ENCODE measurements at regions not wholly inside any gene's neighbourhood (a gene's known extent, or its start where the extent isn't known, plus 50 kb on each side); places are given as distances from the start of the nearest gene placed in this dataset.
"Not testable (repeated sequence)": the region's sequence is repeated elsewhere in the genome, so short reads cannot be mapped to it uniquely, and the experiment has no call there.

GRCh38 chr10:33930079-33930478 is 595.6 kb upstream of the NRP1 start:
- peaks cover 3% of the 10 kb centered on the region for H3K27me3 Mint-ChIP-seq
- POLR2A ChIA-PET = no interaction called here
- no peaks in the 10 kb centered on the region for H3K9me3 Mint-ChIP-seq
- no peak for DNase-seq
- no peaks in the 10 kb centered on the region for H3K4me1 Mint-ChIP-seq
- H3K36me3 Mint-ChIP-seq = no peaks in the 10 kb centered on the region
- H3K4me3 Mint-ChIP-seq = no peak overlapping the region
- no peak overlapping the region for H3K27ac Mint-ChIP-seq
- no peak for ATAC-seq (ENCODE audit: low read depth)

- Mint-ChIP-seq H3K36me3 (no peaks in the 10 kb centered on the region), H3K9me3 (no peaks in the 10 kb centered on the region), H3K4me1 (no peaks in the 10 kb centered on the region), H3K27me3 (no peaks in the 10 kb centered on the region), H3K4me3 (no peak overlapping the region), H3K27ac (no peak overlapping the region)
- POLR2A ChIA-PET = no interaction called here
- ATAC-seq (ENCODE audit: low read depth) = no peak
- DNase-seq = no peak
These were observed 592.9 kb upstream of the NRP1 start for GRCh38 chr10:33927347-33927746.

GRCh38 chr10:33921970-33922605 is 587.6 kb upstream of the NRP1 start:
- H3K9me3 Mint-ChIP-seq = no peaks in the 10 kb centered on the region
- POLR2A ChIA-PET = no interaction called here
- no peaks in the 10 kb centered on the region for H3K4me1 Mint-ChIP-seq
- DNase-seq (no peak), ATAC-seq (ENCODE audit: low read depth) (no peak)
- H3K27me3 Mint-ChIP-seq = no peaks in the 10 kb centered on the region
- no peak overlapping the region for H3K4me3 Mint-ChIP-seq
- H3K27ac Mint-ChIP-seq = no peak overlapping the region
- no peaks in the 10 kb centered on the region for H3K36me3 Mint-ChIP-seq

GRCh38 chr10:33920351-33920750 is 585.9 kb upstream of the NRP1 start:
- Mint-ChIP-seq H3K36me3 (no peaks in the 10 kb centered on the region), H3K4me1 (no peaks in the 10 kb centered on the region), H3K27me3 (peaks cover 4% of the 10 kb centered on the region), H3K27ac (no peak overlapping the region), H3K9me3 (no peaks in the 10 kb centered on the region), H3K4me3 (no peak overlapping the region)
- ATAC-seq (ENCODE audit: low read depth) (no peak), DNase-seq (no peak)
- POLR2A ChIA-PET = no interaction called here

GRCh38 chr10:33919244-33919643 is 584.8 kb upstream of the NRP1 start:
- H3K36me3 Mint-ChIP-seq = no peaks in the 10 kb centered on the region
- ATAC-seq (ENCODE audit: low read depth) (no peak), DNase-seq (no peak)
- no peaks in the 10 kb centered on the region for H3K9me3 Mint-ChIP-seq
- H3K4me1 Mint-ChIP-seq = no peaks in the 10 kb centered on the region
- no peak overlapping the region for H3K27ac Mint-ChIP-seq
- POLR2A ChIA-PET = no interaction called here
- H3K4me3 Mint-ChIP-seq = no peak overlapping the region
- peaks cover 4% of the 10 kb centered on the region for H3K27me3 Mint-ChIP-seq

- H3K4me1 Mint-ChIP-seq = no peaks in the 10 kb centered on the region
- no peaks in the 10 kb centered on the region for H3K36me3 Mint-ChIP-seq
- ATAC-seq (ENCODE audit: low read depth) (no peak), DNase-seq (no peak)
- no peak overlapping the region for H3K4me3 Mint-ChIP-seq
- POLR2A ChIA-PET = no interaction called here
- H3K27me3 Mint-ChIP-seq = peaks cover 4% of the 10 kb centered on the region
- H3K9me3 Mint-ChIP-seq = no peaks in the 10 kb centered on the region
- no peak overlapping the region for H3K27ac Mint-ChIP-seq
These were observed 582.8 kb upstream of the NRP1 start for GRCh38 chr10:33917069-33917780.

GRCh38 chr10:33914746-33915145 is 580.3 kb upstream of the NRP1 start:
- DNase-seq (no peak), ATAC-seq (ENCODE audit: low read depth) (no peak)
- no peak overlapping the region for H3K27ac Mint-ChIP-seq
- no peak overlapping the region for H3K4me3 Mint-ChIP-seq
- H3K27me3 Mint-ChIP-seq = peaks cover 4% of the 10 kb centered on the region
- POLR2A ChIA-PET = no interaction called here
- H3K9me3 Mint-ChIP-seq = no peaks in the 10 kb centered on the region
- H3K36me3 Mint-ChIP-seq = no peaks in the 10 kb centered on the region
- no peaks in the 10 kb centered on the region for H3K4me1 Mint-ChIP-seq

GRCh38 chr10:33913194-33913593 is 578.7 kb upstream of the NRP1 start:
- ATAC-seq (ENCODE audit: low read depth) = no peak
- POLR2A ChIA-PET = no interaction called here
- H3K27ac Mint-ChIP-seq = no peak overlapping the region
- H3K27me3 Mint-ChIP-seq = peaks cover 4% of the 10 kb centered on the region
- H3K36me3 Mint-ChIP-seq = no peaks in the 10 kb centered on the region
- no peaks in the 10 kb centered on the region for H3K9me3 Mint-ChIP-seq
- no peak for DNase-seq
- no peak overlapping the region for H3K4me3 Mint-ChIP-seq
- H3K4me1 Mint-ChIP-seq = no peaks in the 10 kb centered on the region

GRCh38 chr10:33909476-33909875 is 575.0 kb upstream of the NRP1 start:
- H3K27ac Mint-ChIP-seq; H3K27me3 Mint-ChIP-seq; H3K9me3 Mint-ChIP-seq; ATAC-seq (ENCODE audit: low read depth); H3K4me1 Mint-ChIP-seq; POLR2A ChIA-PET; DNase-seq; H3K4me3 Mint-ChIP-seq; H3K36me3 Mint-ChIP-seq: not testable (repeated sequence)

- POLR2A ChIA-PET = no interaction called here
- Mint-ChIP-seq H3K4me3 (no peak overlapping the region), H3K36me3 (peaks cover 1% of the 10 kb centered on the region)
These were observed 566.7 kb upstream of the NRP1 start for GRCh38 chr10:33901166-33901565.

GRCh38 chr10:33900596-33900995 is 566.1 kb upstream of the NRP1 start:
- Mint-ChIP-seq H3K27ac (no peak overlapping the region), H3K4me3 (no peak overlapping the region), H3K36me3 (peaks cover 1% of the 10 kb centered on the region), H3K27me3 (peaks cover 1% of the 10 kb centered on the region), H3K9me3 (no peaks in the 10 kb centered on the region), H3K4me1 (no peaks in the 10 kb centered on the region)
- POLR2A ChIA-PET = no interaction called here
- no peak for ATAC-seq (ENCODE audit: low read depth)
- no peak for DNase-seq

More at GRCh38 chr10:33901166-33901565, 566.7 kb upstream of the NRP1 start:
- H3K27ac Mint-ChIP-seq = no peak overlapping the region
- ATAC-seq (ENCODE audit: low read depth) (no peak), DNase-seq (no peak)
- H3K4me1 Mint-ChIP-seq = no peaks in the 10 kb centered on the region
- peaks cover 1% of the 10 kb centered on the region for H3K27me3 Mint-ChIP-seq
- no peaks in the 10 kb centered on the region for H3K9me3 Mint-ChIP-seq

- Mint-ChIP-seq H3K4me1 (no peaks in the 10 kb centered on the region), H3K4me3 (no peak overlapping the region), H3K27ac (no peak overlapping the region), H3K9me3 (no peaks in the 10 kb centered on the region), H3K27me3 (peaks cover 1% of the 10 kb centered on the region), H3K36me3 (peaks cover 1% of the 10 kb centered on the region)
- POLR2A ChIA-PET = no interaction called here
- no peak for ATAC-seq (ENCODE audit: low read depth)
- no peak for DNase-seq
These were observed 565.4 kb upstream of the NRP1 start for GRCh38 chr10:33899578-33900531.

GRCh38 chr10:33897291-33897752 is 562.9 kb upstream of the NRP1 start:
- Mint-ChIP-seq H3K9me3 (no peaks in the 10 kb centered on the region), H3K27me3 (no peaks in the 10 kb centered on the region), H3K4me3 (no peak overlapping the region), H3K4me1 (no peaks in the 10 kb centered on the region), H3K27ac (no peak overlapping the region), H3K36me3 (peaks cover 1% of the 10 kb centered on the region)
- no peak for DNase-seq
- POLR2A ChIA-PET = no interaction called here
- no peak for ATAC-seq (ENCODE audit: low read depth)

Data from activated naive CD8-positive, alpha-beta T cell treated with anti-CD3 and anti-CD28 coated beads, Interleukin-2, amount 10 ng/mL, durations not matched to agents 7 days and 5 days (primary cell).